ENCODE measurements at regions not wholly inside any gene's neighbourhood (a gene's known extent, or its start where the extent isn't known, plus 50 kb on each side); places are given as distances from the start of the nearest gene placed in this dataset.

GRCh38 chr14:24744641-24745040, 110.7 kb upstream of the GZMB start:
- H3K9ac ChIP-seq (ENCODE audit: low read length) = no peak overlapping the region
- H3K27ac ChIP-seq (ENCODE audit: low read depth, low read length, poor library complexity, severe bottlenecking) = no peak overlapping the region
- H3K36me3 ChIP-seq (ENCODE audit: insufficient read depth, low read length) = no peaks in the 10 kb centered on the region
- no peaks in the 10 kb centered on the region for H3K9me3 ChIP-seq (ENCODE audit: low read length)
- no peaks in the 10 kb centered on the region for H3F3A ChIP-seq (ENCODE audit: insufficient read depth, low read length)
- no peak overlapping the region for H3K4me2 ChIP-seq (ENCODE audit: low read length)
- no peaks in the 10 kb centered on the region for H4K20me1 ChIP-seq (ENCODE audit: insufficient read depth, low read length)
- H3K27me3 ChIP-seq (ENCODE audit: insufficient read depth, low read length) = no peaks in the 10 kb centered on the region
- no peak overlapping the region for H2AFZ ChIP-seq (ENCODE audit: low read length)
- no peaks in the 10 kb centered on the region for H3K4me1 ChIP-seq (ENCODE audit: insufficient read depth, low read length, severe bottlenecking)
- no peak overlapping the region for H3K4me3 ChIP-seq (ENCODE audit: low read depth, low read length, poor library complexity, severe bottlenecking)
- TF ChIP-seq EZH2 (IDR thresholded peaks at IDR 0.05; ENCODE audit: borderline replicate concordance, low read length) (no peak), CTCF (IDR thresholded peaks at IDR 0.05; ENCODE audit: low read length) (no peak)
- no peaks in the 10 kb centered on the region for H3K79me2 ChIP-seq (ENCODE audit: insufficient read depth, low read length)
- no peaks in the 10 kb centered on the region for H3K9me2 ChIP-seq (ENCODE audit: low read depth, low read length)

GRCh38 chr14:24741871-24742270, 107.9 kb upstream of the GZMB start:
- Histone ChIP-seq H3K4me3 (ENCODE audit: low read depth, low read length, poor library complexity, severe bottlenecking) (no peak overlapping the region), H3K27me3 (ENCODE audit: insufficient read depth, low read length) (no peaks in the 10 kb centered on the region), H3K27ac (ENCODE audit: low read depth, low read length, poor library complexity, severe bottlenecking) (no peak overlapping the region), H2AFZ (ENCODE audit: low read length) (no peak overlapping the region), H3K4me2 (ENCODE audit: low read length) (no peak overlapping the region), H4K20me1 (ENCODE audit: insufficient read depth, low read length) (no peaks in the 10 kb centered on the region), H3K9ac (ENCODE audit: low read length) (no peak overlapping the region), H3K9me2 (ENCODE audit: low read depth, low read length) (no peaks in the 10 kb centered on the region), H3K79me2 (ENCODE audit: insufficient read depth, low read length) (no peaks in the 10 kb centered on the region), H3K9me3 (ENCODE audit: low read length) (no peaks in the 10 kb centered on the region), H3K36me3 (ENCODE audit: insufficient read depth, low read length) (no peaks in the 10 kb centered on the region), H3K4me1 (ENCODE audit: insufficient read depth, low read length, severe bottlenecking) (no peaks in the 10 kb centered on the region), H3F3A (ENCODE audit: insufficient read depth, low read length) (no peaks in the 10 kb centered on the region)
- TF ChIP-seq EZH2 (IDR thresholded peaks at IDR 0.05; ENCODE audit: borderline replicate concordance, low read length) (no peak), CTCF (IDR thresholded peaks at IDR 0.05; ENCODE audit: low read length) (no peak)

GRCh38 chr14:24735984-24736630, 102.1 kb upstream of the GZMB start:
- Histone ChIP-seq H3K9ac (ENCODE audit: low read length) (no peak overlapping the region), H3K4me3 (ENCODE audit: low read depth, low read length, poor library complexity, severe bottlenecking) (no peak overlapping the region), H3K27me3 (ENCODE audit: insufficient read depth, low read length) (no peaks in the 10 kb centered on the region), H3F3A (ENCODE audit: insufficient read depth, low read length) (no peaks in the 10 kb centered on the region), H4K20me1 (ENCODE audit: insufficient read depth, low read length) (no peaks in the 10 kb centered on the region), H2AFZ (ENCODE audit: low read length) (no peak overlapping the region), H3K27ac (ENCODE audit: low read depth, low read length, poor library complexity, severe bottlenecking) (no peak overlapping the region), H3K79me2 (ENCODE audit: insufficient read depth, low read length) (no peaks in the 10 kb centered on the region), H3K36me3 (ENCODE audit: insufficient read depth, low read length) (no peaks in the 10 kb centered on the region), H3K9me2 (ENCODE audit: low read depth, low read length) (no peaks in the 10 kb centered on the region), H3K9me3 (ENCODE audit: low read length) (no peaks in the 10 kb centered on the region), H3K4me2 (ENCODE audit: low read length) (no peak overlapping the region), H3K4me1 (ENCODE audit: insufficient read depth, low read length, severe bottlenecking) (no peaks in the 10 kb centered on the region)
- TF ChIP-seq EZH2 (IDR thresholded peaks at IDR 0.05; ENCODE audit: borderline replicate concordance, low read length) (no peak), CTCF (IDR thresholded peaks at IDR 0.05; ENCODE audit: low read length) (no peak)

Data from OCI-LY1 (cell line).